ENCODE measurements at regions not wholly inside any gene's neighbourhood (a gene's known extent, or its start where the extent isn't known, plus 50 kb on each side); places are given as distances from the start of the nearest gene placed in this dataset.

DNA sequence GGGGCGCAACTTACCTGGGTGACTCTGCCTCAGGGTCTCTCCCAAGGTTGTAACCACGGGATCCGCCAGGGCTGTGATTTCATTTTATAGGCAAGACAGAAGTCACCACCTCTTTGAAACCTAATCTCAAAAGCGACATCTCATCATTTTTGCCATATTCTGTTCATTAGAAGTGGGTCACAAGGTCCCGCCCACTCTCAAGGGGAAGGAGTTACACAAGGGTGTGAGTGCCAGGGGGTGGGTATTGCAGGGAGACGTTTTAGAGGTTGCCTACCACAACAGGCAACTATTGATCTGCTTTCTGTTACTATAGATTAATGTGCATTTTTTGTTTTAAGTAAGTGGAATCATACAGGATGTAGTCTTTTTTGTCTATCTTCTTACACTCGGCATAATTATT lies 56.6 kb upstream of the ADPGK start:
- TF ChIP-seq, protein P1, sequence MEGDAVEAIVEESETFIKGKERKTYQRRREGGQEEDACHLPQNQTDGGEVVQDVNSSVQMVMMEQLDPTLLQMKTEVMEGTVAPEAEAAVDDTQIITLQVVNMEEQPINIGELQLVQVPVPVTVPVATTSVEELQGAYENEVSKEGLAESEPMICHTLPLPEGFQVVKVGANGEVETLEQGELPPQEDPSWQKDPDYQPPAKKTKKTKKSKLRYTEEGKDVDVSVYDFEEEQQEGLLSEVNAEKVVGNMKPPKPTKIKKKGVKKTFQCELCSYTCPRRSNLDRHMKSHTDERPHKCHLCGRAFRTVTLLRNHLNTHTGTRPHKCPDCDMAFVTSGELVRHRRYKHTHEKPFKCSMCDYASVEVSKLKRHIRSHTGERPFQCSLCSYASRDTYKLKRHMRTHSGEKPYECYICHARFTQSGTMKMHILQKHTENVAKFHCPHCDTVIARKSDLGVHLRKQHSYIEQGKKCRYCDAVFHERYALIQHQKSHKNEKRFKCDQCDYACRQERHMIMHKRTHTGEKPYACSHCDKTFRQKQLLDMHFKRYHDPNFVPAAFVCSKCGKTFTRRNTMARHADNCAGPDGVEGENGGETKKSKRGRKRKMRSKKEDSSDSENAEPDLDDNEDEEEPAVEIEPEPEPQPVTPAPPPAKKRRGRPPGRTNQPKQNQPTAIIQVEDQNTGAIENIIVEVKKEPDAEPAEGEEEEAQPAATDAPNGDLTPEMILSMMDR (IDR thresholded peaks at IDR 0.05; ENCODE audit: borderline replicate concordance, extremely low read depth, low read length, poor library complexity, severe bottlenecking): no peak
- TF ChIP-seq EZH2 (IDR thresholded peaks at IDR 0.05; ENCODE audit: borderline replicate concordance, low read depth, low read length, severe bottlenecking): no peak
